NCI-H526 treated with DMSO at 0.1 percent for 48 hours (cell line): ENCODE measurements at regions not wholly inside any gene's neighbourhood (a gene's known extent, or its start where the extent isn't known, plus 50 kb on each side); places are given as distances from the start of the nearest gene placed in this dataset.

ENCODE experiments used
- DNase-seq: peaks from one replicate; lab custom pipeline; 2025; lab: John Stamatoyannopoulos, UW

DNA sequence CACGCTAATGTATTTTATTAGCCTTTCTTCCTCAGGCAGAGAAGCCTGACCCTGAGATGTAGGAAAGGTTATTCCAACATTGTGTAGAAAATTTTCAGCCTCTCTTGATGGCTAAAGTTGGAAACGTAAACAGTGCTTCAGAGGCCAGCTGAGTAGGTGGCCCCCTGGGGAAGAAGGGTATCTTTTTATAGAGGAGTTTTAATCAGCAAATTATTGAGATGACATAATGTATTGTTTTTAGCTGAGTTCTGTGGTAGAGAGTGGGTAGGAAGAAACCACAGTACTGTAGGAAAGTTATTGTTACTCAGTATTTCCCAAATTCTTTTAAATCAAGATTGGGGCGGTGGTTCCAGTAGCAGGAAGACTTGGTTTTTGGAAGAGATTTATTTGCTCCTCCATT is 268.8 kb downstream of the DLEU7 start:
- no peak for DNase-seq

DNA sequence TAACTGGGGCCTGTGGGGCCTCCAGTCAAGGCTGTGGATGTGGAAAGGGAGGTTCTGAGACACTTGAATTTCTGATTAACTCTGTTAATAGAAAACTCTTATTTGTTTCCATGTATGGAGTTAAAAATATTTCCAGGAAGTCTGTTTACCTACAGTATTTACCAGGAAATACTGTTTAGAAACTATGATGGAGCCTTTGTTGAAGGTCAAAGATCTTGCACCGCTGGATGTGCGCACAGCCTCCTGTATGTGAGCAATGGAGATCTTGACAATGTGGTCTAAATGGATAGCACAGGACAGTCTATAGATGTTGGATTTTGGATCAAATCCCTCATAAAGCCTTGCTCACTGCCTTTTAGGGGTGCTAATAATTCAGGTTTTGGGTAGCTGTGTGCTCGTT is 268.4 kb downstream of the DLEU7 start:
- no peak for DNase-seq

DNA sequence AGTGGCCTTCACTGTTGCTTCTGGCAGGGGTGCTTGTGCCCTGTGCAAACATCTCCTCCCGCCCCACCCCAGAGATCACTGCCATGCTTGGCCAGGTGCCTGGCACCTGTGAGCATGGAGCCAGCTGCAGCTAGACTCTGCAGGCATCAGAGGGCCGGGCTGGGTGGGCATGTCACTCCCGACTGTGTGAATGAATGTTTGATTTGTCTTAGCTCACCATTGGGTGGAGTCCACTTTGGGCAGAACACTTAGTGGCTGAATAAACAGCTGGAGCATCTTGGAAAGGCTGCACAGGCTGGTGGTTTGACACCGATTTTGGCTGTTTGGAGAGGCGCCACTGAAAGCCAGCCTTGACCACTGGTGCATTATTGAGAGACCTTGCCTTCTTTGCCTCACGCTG is 267.3 kb downstream of the DLEU7 start:
- DNase-seq = no peak

DNA sequence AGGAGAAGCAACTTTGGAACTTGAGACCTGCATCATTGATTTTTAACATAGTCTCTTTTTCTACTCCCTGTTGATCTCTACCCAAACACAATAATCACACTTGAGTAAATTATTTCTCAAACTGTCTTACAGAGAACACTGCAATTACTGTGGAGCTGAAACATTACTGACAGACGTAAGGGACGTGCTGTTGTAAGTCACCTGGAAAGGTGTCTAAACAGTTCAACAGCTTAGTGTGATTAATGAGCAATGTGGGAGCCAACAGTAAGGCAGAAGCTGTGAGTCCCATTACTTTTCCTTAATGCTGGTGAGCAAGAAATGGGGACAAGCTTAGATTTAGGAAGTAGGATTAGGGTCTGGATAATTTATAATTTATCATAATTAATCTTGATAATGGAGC is 265.7 kb downstream of the DLEU7 start:
- DNase-seq = no peak

DNA sequence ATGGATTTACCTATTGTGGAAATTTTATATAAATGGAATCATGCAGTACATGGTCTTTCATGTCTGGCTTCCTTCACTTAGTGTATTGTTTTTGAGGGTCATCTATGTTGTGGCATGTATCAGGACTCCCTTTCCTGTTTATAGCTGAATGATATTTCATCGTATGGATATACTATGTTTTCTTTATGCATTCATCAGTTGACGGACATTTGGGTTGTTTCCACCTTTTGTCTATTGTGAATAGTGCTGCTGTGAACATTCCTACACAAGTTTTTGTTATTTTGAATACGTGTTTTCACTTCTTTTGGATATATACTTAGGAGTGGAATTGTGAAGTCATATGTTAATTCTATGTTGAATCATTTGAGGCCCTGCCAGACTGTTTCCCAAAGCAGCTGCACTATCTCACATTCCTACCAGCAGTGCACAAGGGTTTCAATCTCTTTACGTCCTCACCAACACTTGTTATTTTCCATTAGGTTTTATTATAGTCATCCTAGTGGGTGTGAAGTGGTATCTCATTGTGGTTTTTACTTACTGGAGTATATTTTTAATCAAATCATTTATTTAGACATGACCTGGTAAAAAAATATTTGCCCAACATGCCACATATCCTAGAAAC is 262.7 kb downstream of the DLEU7 start:
- DNase-seq = no peak

DNA sequence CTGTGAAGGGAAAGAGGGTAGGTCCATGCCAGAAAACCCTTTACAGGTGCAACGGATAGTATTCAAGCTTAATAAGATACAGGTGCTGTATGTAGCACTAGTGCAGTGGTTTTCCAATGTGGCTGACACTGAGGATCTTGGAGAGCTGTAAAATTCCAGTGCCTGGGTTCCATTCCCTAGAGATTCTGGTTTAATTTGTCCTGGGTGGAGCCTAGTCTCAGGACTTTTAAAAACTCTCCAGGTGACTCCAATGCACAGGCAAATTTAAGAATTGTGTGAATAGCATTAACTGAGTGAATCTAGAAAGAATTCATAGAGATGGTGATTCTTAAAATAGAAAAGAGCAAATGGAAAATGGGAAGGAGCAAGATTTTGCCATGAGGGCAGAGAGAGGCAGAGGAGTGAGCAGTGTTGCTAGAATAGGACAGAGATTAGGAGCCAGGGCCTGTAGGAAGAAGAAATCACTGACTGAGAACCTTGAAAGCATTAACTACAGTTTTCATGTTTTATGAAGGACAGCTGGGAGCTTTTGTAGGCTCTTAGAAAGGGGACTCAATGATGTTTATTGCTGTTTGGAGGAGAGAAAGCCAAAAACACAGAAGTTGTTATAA is 261.8 kb downstream of the DLEU7 start:
- DNase-seq = no peak

DNA sequence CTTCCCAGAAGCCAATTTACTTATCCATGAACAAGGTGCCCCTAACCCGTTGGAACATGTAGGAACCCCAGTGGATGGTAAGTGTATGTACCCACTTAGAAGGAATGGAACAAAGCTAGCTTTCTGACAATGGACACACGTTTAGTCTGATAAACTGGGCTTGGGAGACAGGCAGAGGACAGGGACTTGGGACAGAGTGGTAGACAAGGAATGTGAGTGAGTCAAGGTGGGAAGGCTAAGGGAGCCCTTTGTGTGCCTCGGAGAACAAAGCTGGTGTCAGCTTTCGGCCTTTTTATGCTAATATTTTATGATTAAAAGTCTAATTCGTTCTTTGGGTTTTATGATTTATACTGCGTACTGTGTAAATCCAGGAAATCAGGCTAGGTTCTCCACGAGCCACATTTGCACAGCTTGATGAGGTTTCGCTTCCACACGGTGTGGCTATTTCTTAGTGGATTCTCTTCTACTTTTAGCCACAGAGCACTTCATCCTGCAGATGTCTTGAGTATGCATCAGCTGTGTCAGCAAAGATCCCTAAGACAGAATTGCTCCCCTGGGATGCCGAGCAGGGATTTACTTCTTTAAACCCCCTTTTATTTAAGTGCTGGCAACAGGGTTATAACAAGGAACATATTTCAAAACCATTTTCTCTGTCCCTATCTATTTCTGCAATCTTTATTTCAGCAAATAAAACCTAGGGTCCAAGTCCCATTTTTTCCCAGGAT is 258.5 kb downstream of the DLEU7 start:
- DNase-seq = no peak

DNA sequence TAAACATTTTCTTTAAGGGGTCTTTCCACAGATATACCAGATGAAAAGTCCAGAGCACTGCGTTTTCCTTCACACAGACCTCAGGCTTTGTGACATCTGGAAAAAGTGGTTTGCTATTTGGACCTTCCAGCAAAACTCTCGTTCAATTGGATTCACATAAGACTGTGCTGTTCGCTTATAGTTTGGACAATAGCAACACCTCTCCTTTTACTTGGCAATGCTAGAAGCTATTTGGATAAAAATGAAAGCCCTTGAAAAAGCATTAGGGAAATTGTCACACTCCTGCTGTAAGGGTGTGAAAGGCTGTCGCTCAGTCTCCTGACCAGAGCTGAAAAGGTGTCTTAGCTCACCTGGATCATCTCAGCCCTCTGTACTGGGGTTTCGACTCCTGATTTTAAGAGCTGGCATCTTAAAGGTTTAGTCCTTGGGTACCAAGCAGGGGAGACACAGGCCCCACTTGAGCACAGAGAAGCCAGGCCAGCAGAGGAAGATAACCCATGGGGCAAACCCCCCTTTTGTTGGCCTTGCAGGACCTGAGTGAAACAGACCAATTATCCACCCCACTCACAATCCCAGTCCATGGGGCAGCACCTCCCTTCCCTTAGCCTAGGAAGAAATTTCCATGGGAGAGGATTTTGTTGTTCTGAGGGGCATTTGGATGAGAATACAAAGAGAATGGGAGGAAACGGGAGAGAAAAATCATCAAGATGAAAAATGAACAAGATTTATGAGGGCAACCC is 257.6 kb downstream of the DLEU7 start:
- no peak for DNase-seq

DNA sequence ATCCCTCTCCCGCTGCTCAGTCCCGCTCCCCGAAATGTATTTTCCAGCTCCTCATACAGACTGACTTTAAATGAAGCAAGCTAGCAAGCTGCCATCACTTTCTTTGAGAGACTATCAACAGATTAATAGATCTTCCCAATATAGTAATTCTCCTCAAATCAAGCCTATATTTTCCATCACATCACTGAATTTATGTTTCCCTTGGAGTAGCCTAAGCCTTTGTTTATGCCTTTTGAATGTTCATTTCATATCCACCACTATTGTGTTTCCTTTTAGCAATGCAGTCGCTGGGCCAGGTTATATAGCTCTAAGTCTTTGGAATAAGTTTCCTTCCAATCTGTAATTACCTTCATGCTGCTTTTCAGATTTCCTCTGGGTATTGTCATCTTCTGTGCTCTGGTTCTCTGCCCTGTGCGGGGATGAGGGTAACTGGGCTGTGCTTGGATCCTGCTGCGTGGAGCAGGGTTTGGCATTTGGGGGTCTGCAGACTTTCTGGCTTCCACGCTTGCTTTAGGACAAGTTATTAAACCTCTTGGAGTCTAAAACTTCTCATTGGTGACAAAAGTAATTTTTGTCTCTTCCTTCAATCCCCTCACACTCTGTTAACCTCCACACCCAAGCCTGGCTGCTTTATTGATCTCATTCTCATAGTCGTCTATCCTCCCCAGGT is 256.9 kb downstream of the DLEU7 start:
- no peak for DNase-seq

DNA sequence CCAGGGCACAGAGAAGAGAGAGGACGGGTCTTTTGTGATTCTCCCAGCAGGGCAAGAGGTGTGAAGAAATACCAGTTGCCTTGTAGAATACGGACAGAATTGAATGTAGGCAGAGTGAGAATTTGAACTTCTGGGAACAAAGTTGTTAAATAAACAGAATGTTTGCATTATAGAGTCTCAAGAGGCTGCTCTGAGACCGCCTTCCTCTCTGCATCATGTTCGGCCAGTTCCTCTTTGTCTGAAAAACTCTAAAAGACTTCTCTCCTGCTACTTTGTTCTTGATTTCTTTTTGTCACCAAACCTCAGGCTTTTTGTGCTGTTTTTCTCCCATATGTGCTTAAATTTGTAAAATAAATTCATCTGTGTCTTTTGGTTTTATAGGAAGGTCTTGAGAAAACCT is 256.4 kb downstream of the DLEU7 start:
- no peak for DNase-seq

DNA sequence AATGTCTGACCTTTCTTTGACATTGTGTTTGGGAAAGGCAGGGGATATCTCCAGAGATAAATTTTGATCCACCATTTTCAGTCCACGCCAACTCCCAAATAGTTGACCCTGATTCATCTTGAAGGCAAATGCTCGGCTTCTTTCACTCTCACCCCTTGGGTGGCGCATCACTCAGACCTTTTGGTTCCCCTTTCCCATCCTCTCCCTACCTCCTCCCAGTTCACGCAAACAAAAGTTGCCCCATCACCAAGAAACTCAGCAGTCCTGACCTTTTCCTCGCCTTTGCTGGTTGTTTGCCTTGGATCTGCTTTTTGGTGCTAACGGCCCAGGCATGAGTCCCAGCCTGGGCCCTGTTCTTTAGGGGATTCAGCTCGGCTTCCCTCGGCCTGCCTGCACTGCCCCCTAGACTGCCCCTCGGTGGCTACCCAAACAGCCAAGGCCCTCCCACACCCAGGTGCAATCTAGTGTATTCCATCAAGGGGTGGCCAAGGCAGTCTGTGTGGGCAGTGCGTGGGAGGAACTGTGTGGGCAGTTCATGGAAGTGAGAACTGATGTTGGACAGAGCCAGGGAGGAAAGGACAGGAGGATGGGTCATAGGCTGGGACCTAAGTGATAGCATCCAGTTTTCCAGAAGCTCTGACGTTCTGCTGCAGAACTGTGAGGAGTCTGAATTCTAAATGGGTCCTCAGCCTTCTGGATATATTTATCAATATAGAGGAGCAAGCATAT is 255.7 kb downstream of the DLEU7 start:
- DNase-seq = no peak

DNA sequence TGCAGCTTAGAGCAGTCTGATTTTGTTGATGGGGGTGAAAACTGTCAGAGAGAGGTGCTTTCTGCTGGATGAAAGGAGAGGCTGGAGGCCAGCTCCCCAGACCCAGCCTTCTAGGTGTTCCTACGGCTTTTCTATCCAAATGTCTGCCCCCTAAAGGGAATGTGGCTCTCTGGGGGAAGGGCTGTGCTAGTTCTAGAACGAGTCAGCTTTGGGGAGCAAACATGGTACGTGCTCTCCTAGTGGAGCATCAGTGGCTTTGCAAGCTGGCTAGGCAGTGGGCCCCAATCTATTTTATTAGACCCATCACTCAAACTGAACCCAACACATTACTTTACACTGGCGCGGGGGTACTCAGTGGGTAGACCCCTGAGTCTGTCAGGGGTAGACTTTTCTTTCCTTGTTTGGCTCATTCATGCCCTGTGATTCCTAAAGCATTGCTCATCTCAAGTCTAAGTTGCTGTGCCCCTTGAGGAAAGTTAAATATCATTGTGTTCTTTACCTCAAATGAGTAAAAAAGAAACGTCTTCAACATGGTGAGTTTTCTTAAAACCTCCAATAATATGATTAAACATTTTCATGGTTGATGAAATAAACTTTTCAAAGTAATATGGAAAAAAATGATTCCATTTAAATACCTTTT is 254.9 kb downstream of the DLEU7 start:
- no peak for DNase-seq

DNA sequence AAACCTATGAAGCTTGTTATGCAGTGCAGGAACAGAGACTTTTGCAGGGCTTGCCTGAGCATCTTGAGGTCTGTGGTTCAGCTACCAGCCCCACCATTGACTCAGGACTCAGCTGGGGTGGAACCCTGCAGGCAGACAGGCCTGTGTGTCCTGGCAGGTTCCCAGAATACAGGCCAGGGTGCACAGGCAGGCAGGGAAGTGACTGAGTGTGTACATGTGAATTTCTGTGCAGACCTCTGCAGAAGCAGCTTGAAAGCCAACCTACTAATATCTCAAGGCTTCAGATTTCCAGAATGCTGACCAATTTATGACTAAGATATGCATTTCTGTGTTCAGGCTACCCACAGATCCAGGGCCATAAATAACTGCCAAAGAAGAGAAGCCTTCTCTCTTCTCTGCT is 254.4 kb downstream of the DLEU7 start:
- no peak for DNase-seq

DNA sequence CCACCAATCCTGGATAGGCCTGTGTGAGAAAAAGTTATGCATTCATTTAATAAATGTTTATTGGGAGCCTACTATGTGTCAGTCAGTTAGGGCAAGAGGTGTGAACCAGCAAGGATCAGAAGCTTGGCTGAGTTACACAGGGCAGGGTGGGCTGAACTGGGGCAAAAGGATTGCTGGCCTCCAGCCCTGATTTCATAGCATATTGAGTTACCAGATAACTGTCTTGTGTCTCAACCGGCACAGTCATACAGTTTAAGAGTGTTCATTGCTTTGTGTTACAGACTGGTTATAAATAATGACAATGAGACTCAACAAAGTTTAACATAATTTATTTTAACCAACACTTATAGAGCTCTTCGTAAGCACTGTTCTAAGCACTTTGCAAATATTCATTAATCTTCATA is 253.8 kb downstream of the DLEU7 start:
- DNase-seq = no peak

DNA sequence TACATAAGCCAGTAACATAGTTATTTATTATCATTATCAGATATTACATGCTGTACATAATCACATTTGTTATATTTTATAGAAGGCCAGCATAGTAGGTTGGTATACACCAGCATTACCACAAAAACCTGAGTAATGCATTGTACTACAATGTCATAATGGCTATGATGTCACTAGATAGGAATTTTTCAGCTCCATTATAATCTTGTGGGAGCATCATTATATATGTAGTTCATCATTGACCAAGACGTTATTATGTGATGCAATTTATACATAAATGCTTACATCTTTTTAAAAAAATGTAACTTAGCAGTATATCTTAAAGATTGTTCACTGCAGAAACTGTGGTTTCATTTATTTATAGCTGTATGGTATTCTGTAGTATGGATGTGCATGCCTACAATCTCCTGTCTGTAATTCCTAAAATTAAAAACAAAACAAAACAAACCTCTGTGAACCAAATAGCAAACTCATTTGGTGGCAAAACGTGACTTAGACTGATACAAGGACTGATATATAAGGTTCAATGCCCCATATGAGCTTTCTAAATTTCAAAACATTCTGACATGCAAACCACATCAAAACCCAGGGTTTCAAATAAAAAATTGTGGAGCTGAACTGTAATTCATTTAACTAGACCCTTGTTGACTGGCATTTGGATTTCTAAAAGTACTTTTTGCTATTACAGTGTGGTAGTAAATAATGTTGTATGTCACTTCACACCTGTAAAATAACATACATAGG is 250.9 kb downstream of the DLEU7 start:
- DNase-seq = no peak

DNA sequence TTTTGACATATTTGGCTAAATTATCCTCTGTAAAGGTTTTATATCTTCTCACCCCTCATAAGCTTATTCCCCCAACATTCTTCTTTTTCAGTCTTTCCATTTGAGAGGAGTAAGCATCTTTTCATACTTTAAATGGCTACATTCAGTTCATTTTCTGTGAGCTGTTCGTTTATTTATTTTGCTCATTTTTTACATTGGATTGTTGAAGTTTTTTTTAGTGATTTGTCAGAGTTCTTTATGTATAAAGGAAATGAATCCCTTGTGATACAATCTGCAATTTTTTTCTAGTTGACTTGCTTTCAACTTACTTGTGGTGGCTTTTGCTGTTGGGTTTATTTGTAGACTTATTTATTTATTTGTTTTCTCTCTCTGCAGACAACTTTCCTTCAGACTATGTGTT is 250.3 kb downstream of the DLEU7 start:
- DNase-seq = no peak

DNA sequence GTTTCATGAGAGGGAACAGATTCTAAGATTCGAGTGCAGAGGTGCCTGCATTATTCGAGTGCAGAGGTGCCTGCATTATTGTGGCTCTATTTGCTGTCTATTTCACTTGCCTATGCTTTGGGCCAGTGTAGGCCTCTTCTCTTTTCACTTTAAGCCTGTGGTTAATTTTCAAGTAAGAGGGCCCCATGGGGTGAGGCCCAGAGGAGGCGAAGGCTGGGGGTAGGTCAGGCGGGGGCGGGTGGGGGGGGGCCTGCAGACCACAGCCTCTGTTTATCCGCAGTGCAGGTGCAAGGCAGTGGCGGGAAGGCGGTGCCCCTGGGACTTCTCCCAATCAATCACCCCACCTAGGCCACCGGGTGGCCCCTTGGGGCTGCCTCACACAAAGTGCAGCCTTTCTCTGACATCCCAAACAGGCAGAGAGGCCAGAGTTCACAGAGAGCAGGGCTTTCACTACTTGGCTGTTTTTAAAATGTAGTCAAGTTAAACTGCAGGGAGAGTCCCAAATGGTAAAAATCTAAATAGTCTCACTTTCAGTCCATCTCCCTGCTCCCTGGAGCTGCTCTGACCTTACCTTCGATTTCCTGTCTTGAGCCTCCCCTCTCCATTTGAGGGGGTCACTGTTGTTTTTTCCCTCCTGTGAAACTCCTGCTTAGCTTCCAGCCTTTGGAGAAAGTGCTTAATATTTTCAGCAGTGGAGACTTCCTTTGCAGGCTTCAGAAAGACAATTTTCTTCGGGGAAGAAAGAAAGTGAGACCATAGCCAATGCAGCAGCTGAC is 249.0 kb downstream of the DLEU7 start:
- DNase-seq = peak; percentile 32

DNA sequence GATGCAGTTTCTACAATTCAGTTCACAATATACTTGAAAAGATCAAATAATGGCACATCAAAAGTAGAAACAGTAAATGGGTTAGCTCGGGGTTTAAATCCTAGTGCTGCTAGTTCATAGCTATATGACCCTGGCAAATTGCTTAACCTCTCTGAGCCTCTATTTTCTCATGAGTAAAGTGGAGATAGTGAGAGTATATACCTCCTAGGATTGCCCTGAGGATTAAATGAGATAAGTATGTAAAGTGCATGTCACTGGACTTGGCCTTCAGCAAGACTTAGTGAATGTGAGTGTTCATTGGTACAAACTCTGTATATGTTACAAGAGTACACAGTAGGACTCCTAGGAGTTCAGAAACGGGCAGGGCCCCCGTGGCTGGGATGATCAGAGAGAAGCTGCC is 248.3 kb downstream of the DLEU7 start:
- no peak for DNase-seq

DNA sequence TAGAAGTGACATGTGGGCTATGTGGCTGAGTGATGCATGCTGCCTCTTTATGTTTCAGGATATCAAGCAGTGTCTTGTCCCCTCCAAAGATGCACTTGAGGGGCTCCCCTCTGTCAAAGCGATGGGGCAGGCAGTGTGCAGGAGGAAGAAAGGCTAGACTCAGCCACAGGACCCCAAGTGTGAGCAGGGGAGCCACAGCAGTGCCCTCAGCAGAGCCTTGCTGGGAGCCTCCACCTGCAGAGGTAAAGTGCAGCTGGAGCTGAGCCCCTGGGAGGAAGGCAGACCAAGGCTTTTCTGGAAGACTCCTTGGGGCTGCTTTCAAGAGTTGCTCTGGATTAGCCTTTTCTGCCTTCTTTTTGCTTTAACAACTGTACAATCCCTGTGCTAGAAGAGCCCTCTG is 247.3 kb downstream of the DLEU7 start:
- DNase-seq = no peak

DNA sequence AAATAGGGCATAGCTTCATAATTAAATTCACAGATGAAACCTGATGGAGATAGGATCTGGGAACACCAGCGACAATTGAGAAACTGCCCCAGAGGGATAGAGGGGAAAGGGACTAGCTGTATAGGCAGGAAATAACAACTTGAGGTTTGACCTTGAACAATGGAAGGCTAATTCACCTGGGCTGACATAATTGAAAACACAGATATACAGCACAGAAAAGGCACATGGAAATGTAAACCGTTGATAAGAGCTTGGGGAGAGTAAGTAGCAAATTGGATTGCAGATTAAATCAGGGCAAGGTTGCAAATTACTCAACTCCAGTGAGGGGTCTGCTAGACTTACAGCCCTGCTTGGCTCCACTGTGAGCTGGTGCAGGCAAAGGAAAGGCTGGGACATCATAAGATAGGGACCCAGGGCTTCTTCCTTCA is 246.7 kb downstream of the DLEU7 start:
- DNase-seq = no peak
